K562 (cell line): ENCODE measurements at regions not wholly inside any gene's neighbourhood (a gene's known extent, or its start where the extent isn't known, plus 50 kb on each side); places are given as distances from the start of the nearest gene placed in this dataset.

ENCODE experiments used
- CEBPB ChIP-seq: fragments of 450-650 bp; IDR thresholded peaks from 2 replicates; pipeline ENCODE4 v1.6.1; 2016; ENCODE audit warnings: missing genetic modification characterization, missing compliant biosample characterization
- CREM ChIP-seq: IDR thresholded peaks from 2 replicates; pipeline ENCODE4 v1.6.1; 2014; ENCODE audit warnings: antibody characterized with exemption, low read depth
- FOXK1 ChIP-seq: sonication (generic); formaldehyde crosslinking; IDR thresholded peaks from 2 replicates; pipeline ENCODE4 v1.8.0; 2022; ENCODE audit warnings: missing genetic modification reagents, mild to moderate bottlenecking, borderline replicate concordance
- KLF1 ChIP-seq: fragments of 450-650 bp; IDR thresholded peaks from 2 replicates; pipeline ENCODE4 v1.6.1; 2016; ENCODE audit warnings: missing genetic modification characterization, missing compliant biosample characterization
- MAFG ChIP-seq: fragments of 450-650 bp; conservative IDR thresholded peaks from 2 replicates; pipeline ENCODE4 v1.6.1; 2016; ENCODE audit warnings: missing genetic modification characterization, missing compliant biosample characterization
- NCOA1 ChIP-seq: fragments of 450-650 bp; IDR thresholded peaks from 2 replicates; pipeline ENCODE4 v1.6.1; 2016; ENCODE audit warnings: low read depth
- RBM22 ChIP-seq: fragments of 200-400 bp; formaldehyde crosslinking; IDR thresholded peaks from 2 replicates; pipeline ENCODE4 v1.6.1; 2018; ENCODE audit warnings: low read length, low read depth; ENCODE audit not compliant: poor library complexity, severe bottlenecking
- TAF1 ChIP-seq: IDR thresholded peaks from 2 replicates; pipeline ENCODE4 v1.6.1; 2011; ENCODE audit warnings: mild to moderate bottlenecking, low read length, moderate library complexity; ENCODE audit not compliant: insufficient read depth, control insufficient read depth, severe bottlenecking; ENCODE audit errors: extremely low read depth
- ZNF696 ChIP-seq: fragments of 250-450 bp; sonication (Bioruptor Pico); conservative IDR thresholded peaks from 2 replicates; pipeline ENCODE4 v1.4.0; 2020; ENCODE audit warnings: mild to moderate bottlenecking, moderate library complexity
- ZNF699 ChIP-seq: fragments of 250-450 bp; sonication (Bioruptor Pico); IDR thresholded peaks from 2 replicates; pipeline ENCODE4 v1.8.0; 2021; ENCODE audit warnings: mild to moderate bottlenecking, moderate library complexity; ENCODE audit not compliant: insufficient replicate concordance
- TF ChIP-seq, protein P1 (sequence below), 3 experiments: IDR thresholded peaks in 2 of 3; conservative IDR thresholded peaks in 1 of 3; 2 replicates each; pipeline ENCODE4 v1.5.1; 2011 to 2012; ENCODE audit warnings: low read length in 3 of 3, mild to moderate bottlenecking in 3 of 3, control low read depth in 2 of 3, improper control_type of control experiment in 1 of 3, inconsistent platforms in 1 of 3, low read depth in 1 of 3, mixed read lengths in 1 of 3, moderate library complexity in 1 of 3; ENCODE audit not compliant: insufficient read depth in 2 of 3
- TF ChIP-seq, protein P2 (sequence below): sonication (generic); formaldehyde crosslinking; IDR thresholded peaks from 2 replicates; pipeline ENCODE4 v1.8.1; 2023; ENCODE audit warnings: missing genetic modification reagents, mild to moderate bottlenecking, borderline replicate concordance
- TF ChIP-seq, protein P3 (sequence below), 2 experiments: fragments of 450-650 bp in 1 of 2; sonication (generic) in 1 of 2; formaldehyde crosslinking in 1 of 2; IDR thresholded peaks in 1 of 2; conservative IDR thresholded peaks in 1 of 2; 2 replicates each; pipeline versions ENCODE4 v1.6.1 to v1.8.1; 2016 to 2023; ENCODE audit warnings: mild to moderate bottlenecking in 2 of 2, moderate library complexity in 2 of 2, inconsistent platforms in 1 of 2, missing genetic modification reagents in 1 of 2

DNA sequence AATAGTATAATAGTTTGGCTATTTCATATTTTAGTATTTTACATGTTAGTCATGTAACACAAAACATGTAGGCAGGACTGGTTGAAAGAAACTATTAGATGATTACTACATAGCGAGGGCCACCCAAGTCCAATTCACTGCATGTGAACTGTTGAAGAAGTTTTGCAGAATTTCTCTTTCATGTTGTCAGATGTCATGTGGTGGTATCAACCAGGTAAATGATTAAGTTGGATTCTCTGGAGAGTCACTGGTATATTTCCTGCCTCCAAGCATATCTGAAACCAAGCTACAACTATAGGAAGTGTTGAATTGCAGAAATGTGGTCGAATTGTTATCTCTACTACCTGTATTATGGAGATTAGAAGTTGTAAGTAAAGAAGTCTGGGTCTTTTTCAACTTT is 137.8 kb upstream of the DPYD start:
- TF ChIP-seq ZNF696 (CRISPR knock-in tag) (no peak), NCOA1 (no peak), KLF1 (no peak), RBM22 (no peak), CEBPB (tag) (no peak), TAF1 (no peak), MAFG (tag) (no peak), ZNF699 (no peak), FOXK1 (CRISPR knock-in tag) (no peak), CREM (no peak)
- TF ChIP-seq, protein P1, sequence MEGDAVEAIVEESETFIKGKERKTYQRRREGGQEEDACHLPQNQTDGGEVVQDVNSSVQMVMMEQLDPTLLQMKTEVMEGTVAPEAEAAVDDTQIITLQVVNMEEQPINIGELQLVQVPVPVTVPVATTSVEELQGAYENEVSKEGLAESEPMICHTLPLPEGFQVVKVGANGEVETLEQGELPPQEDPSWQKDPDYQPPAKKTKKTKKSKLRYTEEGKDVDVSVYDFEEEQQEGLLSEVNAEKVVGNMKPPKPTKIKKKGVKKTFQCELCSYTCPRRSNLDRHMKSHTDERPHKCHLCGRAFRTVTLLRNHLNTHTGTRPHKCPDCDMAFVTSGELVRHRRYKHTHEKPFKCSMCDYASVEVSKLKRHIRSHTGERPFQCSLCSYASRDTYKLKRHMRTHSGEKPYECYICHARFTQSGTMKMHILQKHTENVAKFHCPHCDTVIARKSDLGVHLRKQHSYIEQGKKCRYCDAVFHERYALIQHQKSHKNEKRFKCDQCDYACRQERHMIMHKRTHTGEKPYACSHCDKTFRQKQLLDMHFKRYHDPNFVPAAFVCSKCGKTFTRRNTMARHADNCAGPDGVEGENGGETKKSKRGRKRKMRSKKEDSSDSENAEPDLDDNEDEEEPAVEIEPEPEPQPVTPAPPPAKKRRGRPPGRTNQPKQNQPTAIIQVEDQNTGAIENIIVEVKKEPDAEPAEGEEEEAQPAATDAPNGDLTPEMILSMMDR (IDR thresholded peaks at IDR 0.05 in 2 of 3, conservative IDR thresholded peaks at IDR 0.05 in 1 of 3; ENCODE audit: insufficient read depth in 2 of 3, low read depth in 1 of 3, low read length in 3 of 3) = no peak
- TF ChIP-seq, protein P2, sequence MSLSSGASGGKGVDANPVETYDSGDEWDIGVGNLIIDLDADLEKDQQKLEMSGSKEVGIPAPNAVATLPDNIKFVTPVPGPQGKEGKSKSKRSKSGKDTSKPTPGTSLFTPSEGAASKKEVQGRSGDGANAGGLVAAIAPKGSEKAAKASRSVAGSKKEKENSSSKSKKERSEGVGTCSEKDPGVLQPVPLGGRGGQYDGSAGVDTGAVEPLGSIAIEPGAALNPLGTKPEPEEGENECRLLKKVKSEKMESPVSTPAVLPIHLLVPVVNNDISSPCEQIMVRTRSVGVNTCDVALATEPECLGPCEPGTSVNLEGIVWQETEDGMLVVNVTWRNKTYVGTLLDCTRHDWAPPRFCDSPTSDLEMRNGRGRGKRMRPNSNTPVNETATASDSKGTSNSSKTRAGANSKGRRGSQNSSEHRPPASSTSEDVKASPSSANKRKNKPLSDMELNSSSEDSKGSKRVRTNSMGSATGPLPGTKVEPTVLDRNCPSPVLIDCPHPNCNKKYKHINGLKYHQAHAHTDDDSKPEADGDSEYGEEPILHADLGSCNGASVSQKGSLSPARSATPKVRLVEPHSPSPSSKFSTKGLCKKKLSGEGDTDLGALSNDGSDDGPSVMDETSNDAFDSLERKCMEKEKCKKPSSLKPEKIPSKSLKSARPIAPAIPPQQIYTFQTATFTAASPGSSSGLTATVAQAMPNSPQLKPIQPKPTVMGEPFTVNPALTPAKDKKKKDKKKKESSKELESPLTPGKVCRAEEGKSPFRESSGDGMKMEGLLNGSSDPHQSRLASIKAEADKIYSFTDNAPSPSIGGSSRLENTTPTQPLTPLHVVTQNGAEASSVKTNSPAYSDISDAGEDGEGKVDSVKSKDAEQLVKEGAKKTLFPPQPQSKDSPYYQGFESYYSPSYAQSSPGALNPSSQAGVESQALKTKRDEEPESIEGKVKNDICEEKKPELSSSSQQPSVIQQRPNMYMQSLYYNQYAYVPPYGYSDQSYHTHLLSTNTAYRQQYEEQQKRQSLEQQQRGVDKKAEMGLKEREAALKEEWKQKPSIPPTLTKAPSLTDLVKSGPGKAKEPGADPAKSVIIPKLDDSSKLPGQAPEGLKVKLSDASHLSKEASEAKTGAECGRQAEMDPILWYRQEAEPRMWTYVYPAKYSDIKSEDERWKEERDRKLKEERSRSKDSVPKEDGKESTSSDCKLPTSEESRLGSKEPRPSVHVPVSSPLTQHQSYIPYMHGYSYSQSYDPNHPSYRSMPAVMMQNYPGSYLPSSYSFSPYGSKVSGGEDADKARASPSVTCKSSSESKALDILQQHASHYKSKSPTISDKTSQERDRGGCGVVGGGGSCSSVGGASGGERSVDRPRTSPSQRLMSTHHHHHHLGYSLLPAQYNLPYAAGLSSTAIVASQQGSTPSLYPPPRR (CRISPR knock-in tag) = no peak
- TF ChIP-seq, protein P3, sequence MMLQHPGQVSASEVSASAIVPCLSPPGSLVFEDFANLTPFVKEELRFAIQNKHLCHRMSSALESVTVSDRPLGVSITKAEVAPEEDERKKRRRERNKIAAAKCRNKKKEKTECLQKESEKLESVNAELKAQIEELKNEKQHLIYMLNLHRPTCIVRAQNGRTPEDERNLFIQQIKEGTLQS (IDR thresholded peaks at IDR 0.05) = no peak
- TF ChIP-seq, protein P3 (CRISPR knock-in tag; conservative IDR thresholded peaks at IDR 0.05) = no peak
